GM18909 (cell line): ENCODE measurements at regions not wholly inside any gene's neighbourhood (a gene's known extent, or its start where the extent isn't known, plus 50 kb on each side); places are given as distances from the start of the nearest gene placed in this dataset.

Experiments
- ATAC-seq: cut with Tn5 transposase; IDR thresholded peaks from one replicate; pipeline ENCODE4 v1.9.1; 2021; ENCODE audit warnings: mild to moderate bottlenecking; ENCODE audit not compliant: unreplicated experiment, poor library complexity

DNA sequence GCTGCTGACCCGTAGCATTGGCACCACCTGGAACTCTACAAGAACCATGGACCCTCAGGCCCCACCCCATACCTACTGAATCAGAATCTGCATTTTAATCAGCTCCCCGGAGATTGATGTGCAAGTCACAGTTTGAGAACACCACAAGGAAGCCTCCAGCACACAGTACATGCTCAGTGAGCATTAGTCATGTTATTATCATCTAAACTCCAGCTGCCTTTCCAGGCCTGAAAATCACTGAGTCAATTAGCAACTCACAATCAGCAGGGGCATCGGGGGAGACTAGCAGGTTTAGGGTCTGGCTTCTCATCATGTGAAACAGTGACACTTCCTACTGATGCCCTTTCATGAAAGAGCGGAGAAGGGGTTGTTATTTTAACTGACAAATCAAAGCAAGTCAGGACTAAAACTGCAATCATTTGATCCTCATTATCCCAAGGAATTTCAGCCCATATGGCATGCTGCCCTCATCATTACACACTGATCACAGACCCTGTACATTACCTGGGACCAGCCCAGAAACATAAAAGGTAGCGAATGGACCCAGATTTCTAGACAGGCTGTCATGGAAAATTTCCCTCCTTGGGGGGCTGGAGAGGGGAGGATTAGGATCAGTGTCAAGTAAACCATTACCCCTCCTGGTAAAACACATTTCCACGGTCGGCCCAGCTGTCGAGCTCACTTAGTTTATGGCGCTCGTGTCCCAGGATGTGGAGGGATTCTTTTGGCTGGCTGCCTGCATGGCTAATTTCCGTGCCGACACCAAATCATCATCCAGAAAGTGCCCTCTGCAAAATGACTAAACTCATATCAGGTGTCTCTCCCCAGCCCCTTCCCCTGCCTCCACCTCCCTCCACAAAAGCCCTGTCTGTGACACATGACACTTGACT, 122.8 kb downstream of the PRLHR start:
- no peak for ATAC-seq

GRCh38 chr10:118471863-118472262, 123.6 kb downstream of the PRLHR start:
- no peak for ATAC-seq

DNA sequence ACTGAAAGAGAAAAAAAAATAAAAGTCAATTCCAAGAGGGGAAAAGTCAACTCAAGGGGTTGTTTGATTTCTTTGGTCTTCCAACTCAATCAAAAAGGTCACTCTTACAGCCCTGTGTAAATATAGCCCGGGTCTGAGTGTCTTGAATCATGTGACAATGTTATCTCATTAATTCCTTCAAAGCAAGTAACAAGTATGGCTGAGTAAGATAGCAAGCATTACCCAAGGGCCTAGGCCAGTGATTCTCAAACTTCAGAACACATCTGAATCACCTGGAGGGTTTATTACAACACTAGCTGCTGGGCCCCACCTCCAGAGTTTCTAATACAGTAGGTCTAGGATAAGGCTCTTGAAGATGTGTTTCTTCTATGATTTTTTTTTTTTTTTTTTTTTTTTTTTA, 125.0 kb downstream of the PRLHR start:
- no peak for ATAC-seq

DNA sequence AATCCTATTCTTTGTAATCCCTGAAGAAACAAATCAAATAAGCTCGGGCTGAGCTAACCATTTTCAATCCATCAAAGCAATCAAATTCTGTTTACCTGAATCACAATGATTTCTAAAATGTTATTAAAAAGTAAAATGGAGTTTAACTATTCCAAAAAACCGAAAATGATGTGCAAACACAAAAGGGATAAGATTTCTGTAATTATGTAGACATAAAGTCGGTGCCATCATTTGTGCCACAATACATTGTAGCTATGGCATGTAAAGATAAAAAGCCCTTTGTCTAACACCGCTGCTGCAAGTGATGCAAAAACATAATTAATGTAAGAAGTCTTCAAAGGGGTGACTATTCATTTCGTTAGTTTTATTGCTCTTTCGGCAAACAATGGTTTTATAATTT, 125.1 kb upstream of the FAM204A start:
- ATAC-seq = no peak

GRCh38 chr10:118465300-118465874, 123.3 kb upstream of the FAM204A start:
- no peak for ATAC-seq

GRCh38 chr10:118463740-118464139, 121.6 kb upstream of the FAM204A start:
- ATAC-seq = no peak

GRCh38 chr10:118462401-118462800, 120.3 kb upstream of the FAM204A start:
- no peak for ATAC-seq

- peak; percentile 78 for ATAC-seq
Measured at GRCh38 chr10:118459642-118460193, 117.6 kb upstream of the FAM204A start.

GRCh38 chr10:118458957-118459641, 117.0 kb upstream of the FAM204A start:
- ATAC-seq = no peak

DNA sequence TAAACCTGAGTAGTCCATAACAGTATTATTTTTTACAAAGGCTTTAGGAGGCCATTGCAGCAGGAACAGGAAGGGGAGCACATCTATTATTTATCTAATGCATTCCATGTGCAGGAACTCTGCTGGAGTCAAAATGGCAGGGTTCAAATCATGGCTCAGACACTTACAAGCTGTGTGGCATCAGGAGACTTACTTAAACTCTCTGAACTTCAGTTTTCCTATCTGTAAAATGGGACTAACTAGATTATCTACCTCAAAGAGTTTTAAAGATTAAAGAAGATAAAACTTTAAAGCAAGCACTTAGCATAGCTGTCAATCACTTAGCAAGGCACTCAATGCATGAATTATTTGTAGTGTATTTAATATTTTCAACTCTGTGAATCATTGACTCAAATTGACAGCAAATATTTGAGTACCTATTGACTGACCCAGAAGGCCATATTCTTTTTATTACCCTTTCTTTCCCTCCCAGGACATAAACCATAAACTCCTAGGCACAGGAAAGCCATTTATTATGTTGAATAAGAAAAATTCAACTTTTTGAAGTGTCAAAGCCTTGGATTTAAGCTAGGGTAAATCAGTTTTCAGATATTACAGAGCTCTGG, 115.8 kb upstream of the FAM204A start:
- ATAC-seq = no peak

- ATAC-seq = no peak
Measured at GRCh38 chr10:118455181-118455695, 113.1 kb upstream of the FAM204A start.

GRCh38 chr10:118454211-118454610, 112.1 kb upstream of the FAM204A start:
- no peak for ATAC-seq

GRCh38 chr10:118452098-118452497, 110.0 kb upstream of the FAM204A start:
- ATAC-seq = no peak

- ATAC-seq = no peak
Measured at GRCh38 chr10:118449521-118449920, 107.4 kb upstream of the FAM204A start.

DNA sequence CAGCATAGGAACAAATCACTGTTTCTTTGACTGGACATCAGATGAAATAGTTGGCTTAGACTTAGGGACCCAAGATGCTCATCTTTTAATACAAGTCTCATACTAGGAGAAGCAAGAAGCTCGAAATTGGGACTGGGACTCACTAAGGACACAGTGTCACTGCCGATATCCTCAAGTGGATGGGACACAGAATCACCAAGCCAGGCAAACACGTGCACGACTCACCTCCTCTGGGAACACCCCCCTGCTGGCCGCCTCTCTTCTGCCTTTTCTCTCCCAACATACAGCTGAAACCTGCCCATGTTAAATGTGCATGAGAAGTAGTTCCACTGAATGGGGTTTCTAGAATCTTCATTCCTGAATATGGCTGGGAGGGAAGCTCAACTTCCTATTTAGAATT, 106.6 kb upstream of the FAM204A start:
- no peak for ATAC-seq

GRCh38 chr10:118447478-118448270, 105.5 kb upstream of the FAM204A start:
- ATAC-seq = no peak

GRCh38 chr10:118445535-118445934, 103.4 kb upstream of the FAM204A start:
- ATAC-seq = no peak

- ATAC-seq = no peak
Measured at GRCh38 chr10:118444069-118444468, 101.9 kb upstream of the FAM204A start.

DNA sequence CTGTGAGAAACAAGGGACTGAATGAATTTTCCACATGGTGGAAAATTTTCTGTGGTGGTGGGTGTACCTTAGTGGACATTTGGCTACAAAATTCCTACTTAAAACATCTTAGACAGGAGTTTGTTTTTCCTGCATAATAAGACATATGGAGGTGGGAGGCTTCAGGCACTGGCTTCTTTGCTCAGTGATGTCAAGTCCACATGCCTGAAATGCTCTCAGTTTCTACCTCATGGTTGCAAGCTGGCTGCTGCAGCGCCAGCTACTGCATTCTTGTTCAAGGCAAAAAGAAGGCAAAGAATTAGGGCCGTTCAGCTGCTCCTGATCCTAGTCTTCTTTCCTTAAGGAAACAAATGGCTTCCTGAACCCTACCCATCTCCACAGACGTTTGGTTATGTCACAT, 99.9 kb upstream of the FAM204A start:
- no peak for ATAC-seq

- ATAC-seq = no peak
Measured at GRCh38 chr10:118439824-118440223, 97.7 kb upstream of the FAM204A start.
